ENCODE measurements at regions not wholly inside any gene's neighbourhood (a gene's known extent, or its start where the extent isn't known, plus 50 kb on each side); places are given as distances from the start of the nearest gene placed in this dataset.

- TF ChIP-seq CTCF (IDR thresholded peaks at IDR 0.05 in 4 of 5, conservative IDR thresholded peaks at IDR 0.05 in 1 of 5) (no peak), POLR2A (IDR thresholded peaks at IDR 0.05) (no peak)
Measured at GRCh38 chr13:21949818-21950429, 279.1 kb downstream of the FGF9 start.

All from gastrocnemius medialis (tissue), 4 donors.